ENCODE measurements at regions not wholly inside any gene's neighbourhood (a gene's known extent, or its start where the extent isn't known, plus 50 kb on each side); places are given as distances from the start of the nearest gene placed in this dataset.

DNA sequence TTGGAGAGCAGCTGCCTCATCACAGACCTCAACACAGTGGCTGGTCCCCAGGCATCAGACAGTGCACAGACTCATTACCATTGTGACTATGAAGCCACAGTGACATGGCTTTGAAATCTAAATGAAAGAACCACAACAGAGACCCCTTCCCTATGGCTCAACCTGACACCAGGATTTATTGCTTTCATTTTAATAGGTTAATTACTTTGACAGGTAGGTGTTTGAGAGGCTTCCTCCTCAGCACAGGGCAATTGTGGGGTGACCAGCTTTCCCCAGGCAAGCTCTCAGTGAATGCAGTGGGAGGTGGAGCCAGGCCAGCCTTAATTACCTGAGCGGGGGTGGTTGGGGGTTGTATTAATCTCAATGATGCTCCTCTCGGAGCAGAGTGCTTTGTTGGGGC, 102.3 kb downstream of the CHST1 start:
- BruUV-seq (replicated peaks): no TSS peak
- CTCF ChIA-PET (ENCODE audit: unreplicated experiment): no interaction called here

DNA sequence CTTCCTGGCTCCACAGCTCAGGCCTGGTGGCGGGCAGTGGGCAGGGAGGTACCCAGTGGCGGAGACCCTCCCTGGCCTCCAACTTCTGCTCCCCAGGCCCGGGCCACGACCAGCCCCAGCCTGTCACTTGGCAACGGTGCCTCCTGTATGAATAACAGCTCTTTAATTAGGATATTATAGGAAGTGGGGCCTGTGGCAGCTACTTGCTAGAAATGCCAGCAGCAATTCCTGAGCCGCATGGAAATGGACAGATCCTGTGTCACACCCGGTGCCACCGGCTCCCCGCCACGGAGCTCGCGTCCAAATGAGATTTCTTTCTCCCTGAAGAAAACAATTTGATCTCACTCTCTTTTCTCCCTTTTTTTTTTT, 104.5 kb downstream of the CHST1 start:
- no peaks in the 10 kb centered on the region for H3K9me2 ChIP-seq (ENCODE audit: insufficient read depth, low read length)
- H3K4me3 ChIP-seq (ENCODE audit: low read depth, low read length, poor library complexity, severe bottlenecking): no peak overlapping the region
- no peak overlapping the region for H3K4me2 ChIP-seq (ENCODE audit: low read length)
- no peaks in the 10 kb centered on the region for H3K36me3 ChIP-seq (ENCODE audit: insufficient read depth, low read length)
- no peak overlapping the region for H2AFZ ChIP-seq (ENCODE audit: low read length)
- ChIA-PET POLR2A (no interaction called here), CTCF (ENCODE audit: unreplicated experiment) (no interaction called here)
- no peaks in the 10 kb centered on the region for H3K79me2 ChIP-seq (ENCODE audit: insufficient read depth, low read depth, low read length)
- DNase-seq (ENCODE audit: low spot score): no peak
- no peaks in the 10 kb centered on the region for H3K9me3 ChIP-seq (ENCODE audit: low read length)
- BruUV-seq (replicated peaks): no TSS peak
- H3K27ac ChIP-seq (ENCODE audit: low read depth, low read length, poor library complexity, severe bottlenecking): no peak overlapping the region
- TF ChIP-seq, protein P1, sequence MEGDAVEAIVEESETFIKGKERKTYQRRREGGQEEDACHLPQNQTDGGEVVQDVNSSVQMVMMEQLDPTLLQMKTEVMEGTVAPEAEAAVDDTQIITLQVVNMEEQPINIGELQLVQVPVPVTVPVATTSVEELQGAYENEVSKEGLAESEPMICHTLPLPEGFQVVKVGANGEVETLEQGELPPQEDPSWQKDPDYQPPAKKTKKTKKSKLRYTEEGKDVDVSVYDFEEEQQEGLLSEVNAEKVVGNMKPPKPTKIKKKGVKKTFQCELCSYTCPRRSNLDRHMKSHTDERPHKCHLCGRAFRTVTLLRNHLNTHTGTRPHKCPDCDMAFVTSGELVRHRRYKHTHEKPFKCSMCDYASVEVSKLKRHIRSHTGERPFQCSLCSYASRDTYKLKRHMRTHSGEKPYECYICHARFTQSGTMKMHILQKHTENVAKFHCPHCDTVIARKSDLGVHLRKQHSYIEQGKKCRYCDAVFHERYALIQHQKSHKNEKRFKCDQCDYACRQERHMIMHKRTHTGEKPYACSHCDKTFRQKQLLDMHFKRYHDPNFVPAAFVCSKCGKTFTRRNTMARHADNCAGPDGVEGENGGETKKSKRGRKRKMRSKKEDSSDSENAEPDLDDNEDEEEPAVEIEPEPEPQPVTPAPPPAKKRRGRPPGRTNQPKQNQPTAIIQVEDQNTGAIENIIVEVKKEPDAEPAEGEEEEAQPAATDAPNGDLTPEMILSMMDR (conservative IDR thresholded peaks at IDR 0.05; ENCODE audit: low read length): no peak
- TF ChIP-seq EZH2phosphoT487 (IDR thresholded peaks at IDR 0.05; ENCODE audit: borderline replicate concordance, low read depth, low read length): no peak
- H3K4me1 ChIP-seq (ENCODE audit: insufficient read depth, low read length, poor library complexity, severe bottlenecking): no peaks in the 10 kb centered on the region
- intact Hi-C loops (cut with micrococcal nuclease; ENCODE audit: unreplicated experiment): no loop called here
- no peaks in the 10 kb centered on the region for H4K20me1 ChIP-seq (ENCODE audit: insufficient read depth, low read length)

More for the DNA sequence above, 102.3 kb downstream of the CHST1 start:
- H2AFZ ChIP-seq (ENCODE audit: low read length): no peak overlapping the region
- DNase-seq (ENCODE audit: low spot score): no peak
- H3K79me2 ChIP-seq (ENCODE audit: insufficient read depth, low read depth, low read length): no peaks in the 10 kb centered on the region
- POLR2A ChIA-PET: no interaction called here
- no peak overlapping the region for H3K27ac ChIP-seq (ENCODE audit: low read depth, low read length, poor library complexity, severe bottlenecking)
- no peaks in the 10 kb centered on the region for H3K9me3 ChIP-seq (ENCODE audit: low read length)
- no peak overlapping the region for H3K4me3 ChIP-seq (ENCODE audit: low read depth, low read length, poor library complexity, severe bottlenecking)
- TF ChIP-seq, protein P1 (conservative IDR thresholded peaks at IDR 0.05; ENCODE audit: low read length): no peak
- no peak overlapping the region for H3K4me2 ChIP-seq (ENCODE audit: low read length)
- no peaks in the 10 kb centered on the region for H3K9me2 ChIP-seq (ENCODE audit: insufficient read depth, low read length)
- intact Hi-C loops (cut with micrococcal nuclease; ENCODE audit: unreplicated experiment): no loop called here
- no peaks in the 10 kb centered on the region for H4K20me1 ChIP-seq (ENCODE audit: insufficient read depth, low read length)
- H3K4me1 ChIP-seq (ENCODE audit: insufficient read depth, low read length, poor library complexity, severe bottlenecking): no peaks in the 10 kb centered on the region
- no peaks in the 10 kb centered on the region for H3K36me3 ChIP-seq (ENCODE audit: insufficient read depth, low read length)

DNA sequence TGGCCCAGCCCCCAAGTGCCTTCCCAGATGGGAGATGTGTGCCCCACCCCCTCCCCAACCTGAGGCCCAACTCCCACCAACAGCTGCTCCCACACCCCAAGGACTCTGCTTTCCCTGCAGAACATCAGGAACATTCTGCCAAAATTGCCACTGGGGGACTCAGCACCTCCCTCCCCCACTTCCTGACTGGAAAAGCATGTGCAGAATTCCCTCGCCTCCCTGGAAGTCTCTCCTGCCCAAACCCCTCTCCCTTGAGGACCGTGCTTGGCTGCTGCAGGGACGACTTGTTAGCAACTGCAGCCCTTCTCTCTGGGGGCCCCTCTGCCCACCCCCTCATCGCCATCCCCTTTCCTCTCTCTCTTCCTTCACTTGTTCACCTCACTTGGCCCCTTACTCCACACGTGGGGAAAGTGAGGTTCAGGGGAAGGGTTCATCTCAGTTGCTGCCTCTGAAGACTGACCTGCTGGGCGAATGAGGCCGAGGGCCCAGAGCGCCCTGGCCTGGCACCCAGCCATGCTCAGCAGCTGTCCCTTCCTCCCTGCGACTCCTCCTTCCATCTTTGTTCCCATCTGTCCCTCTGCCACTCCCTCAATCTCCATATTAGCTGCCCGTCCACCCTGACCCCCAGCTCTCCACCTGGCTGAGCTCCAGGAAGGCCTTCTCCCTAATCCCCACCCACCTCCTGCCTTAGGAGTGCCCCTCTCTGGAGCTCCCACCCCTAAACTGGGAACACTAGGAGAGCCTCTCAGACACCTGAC, 105.1 kb downstream of the CHST1 start:
- Histone ChIP-seq H3K27ac (ENCODE audit: low read depth, low read length, poor library complexity, severe bottlenecking) (no peak overlapping the region), H3K4me3 (ENCODE audit: low read depth, low read length, poor library complexity, severe bottlenecking) (no peak overlapping the region), H3K36me3 (ENCODE audit: insufficient read depth, low read length) (no peaks in the 10 kb centered on the region), H3K9me3 (ENCODE audit: low read length) (no peaks in the 10 kb centered on the region), H3K4me2 (ENCODE audit: low read length) (no peak overlapping the region), H2AFZ (ENCODE audit: low read length) (no peak overlapping the region), H3K79me2 (ENCODE audit: insufficient read depth, low read depth, low read length) (no peaks in the 10 kb centered on the region), H3K9me2 (ENCODE audit: insufficient read depth, low read length) (no peaks in the 10 kb centered on the region), H4K20me1 (ENCODE audit: insufficient read depth, low read length) (no peaks in the 10 kb centered on the region), H3K4me1 (ENCODE audit: insufficient read depth, low read length, poor library complexity, severe bottlenecking) (no peaks in the 10 kb centered on the region)
- intact Hi-C loops (cut with micrococcal nuclease; ENCODE audit: unreplicated experiment): no loop called here
- CTCF ChIA-PET (ENCODE audit: unreplicated experiment): no interaction called here
- DNase-seq (ENCODE audit: low spot score): no peak
- BruUV-seq (replicated peaks): no TSS peak
- POLR2A ChIA-PET: no interaction called here
- TF ChIP-seq EZH2phosphoT487 (IDR thresholded peaks at IDR 0.05; ENCODE audit: borderline replicate concordance, low read depth, low read length): no peak
